Lung (tissue), 11 donors: ENCODE measurements at regions not wholly inside any gene's neighbourhood (a gene's known extent, or its start where the extent isn't known, plus 50 kb on each side); places are given as distances from the start of the nearest gene placed in this dataset.

Experiments used
- ATAC-seq: fragments of 200-7000 bp; cut with Tn5 transposase; one replicate; pipeline ENCODE4 v1.9.1; 2020; ENCODE audit warnings: moderate number of reproducible peaks; ENCODE audit not compliant: insufficient read depth, low FRiP score
- DNase-seq, 3 donors: peaks; one replicate each; pipeline ENCODE4 v3.0.0-alpha.2; 2013 to 2017
- H3K27ac ChIP-seq, 2 donors: one replicate each; pipeline ENCODE4 v1.5.1; 2013; ENCODE audit warnings: mild to moderate bottlenecking in 2 of 2, moderate library complexity in 2 of 2, control low read depth in 1 of 2, inconsistent platforms in 1 of 2, low read depth in 1 of 2, low read length in 1 of 2
- H3K27me3 ChIP-seq, 3 donors: one replicate each; pipeline ENCODE4 v1.5.1; 2013; ENCODE audit warnings: low read length in 2 of 3; ENCODE audit not compliant: control insufficient read depth in 3 of 3, insufficient read depth in 3 of 3
- H3K36me3 ChIP-seq, 4 donors: one replicate each; pipeline ENCODE4 v1.5.1; 2013; ENCODE audit warnings: low read length in 4 of 4, mild to moderate bottlenecking in 1 of 4, moderate library complexity in 1 of 4; ENCODE audit not compliant: control insufficient read depth in 4 of 4, insufficient read depth in 4 of 4
- H3K4me1 ChIP-seq, 5 donors: one replicate each; pipeline ENCODE4 v1.5.1; 2013; ENCODE audit warnings: low read length in 5 of 5, mild to moderate bottlenecking in 2 of 5, moderate library complexity in 1 of 5; ENCODE audit not compliant: control insufficient read depth in 5 of 5, insufficient read depth in 5 of 5
- H3K4me3 ChIP-seq: one replicate; pipeline ENCODE4 v1.5.1; 2013; ENCODE audit warnings: mild to moderate bottlenecking, control low read depth, moderate library complexity
- H3K9ac ChIP-seq, 2 donors: one replicate each; pipeline ENCODE4 v1.5.1; 2013; ENCODE audit warnings: low read length in 2 of 2, control low read depth in 1 of 2; ENCODE audit not compliant: insufficient read depth in 1 of 2
- H3K9me3 ChIP-seq, 4 donors: one replicate each; pipeline ENCODE4 v1.5.1; 2013; ENCODE audit warnings: low read length in 3 of 4, mild to moderate bottlenecking in 1 of 4, moderate library complexity in 1 of 4; ENCODE audit not compliant: control insufficient read depth in 4 of 4, insufficient read depth in 3 of 4
- WGBS, 2 donors: extraction: QIAGEN DNeasy Blood & Tissue Kit; methylation state at CpG; one replicate each; pipeline ENCODE4 v1.1.7; 2013; 5-methylcytosine and 5-hydroxymethylcytosine counted together
- TF ChIP-seq, protein P1 (sequence below): IDR thresholded peaks from 2 replicates; pipeline ENCODE4 v1.5.1; 2012; ENCODE audit warnings: mild to moderate bottlenecking; ENCODE audit errors: control extremely low read depth, extremely low read depth
- donor health status: control.
- donor health status: control.
- donor health status: Bipolar disorder and iron deficiency.
- donor health status: healthy.
- donor health status: DM: yes; HTN: yes; CAD: no.

DNA sequence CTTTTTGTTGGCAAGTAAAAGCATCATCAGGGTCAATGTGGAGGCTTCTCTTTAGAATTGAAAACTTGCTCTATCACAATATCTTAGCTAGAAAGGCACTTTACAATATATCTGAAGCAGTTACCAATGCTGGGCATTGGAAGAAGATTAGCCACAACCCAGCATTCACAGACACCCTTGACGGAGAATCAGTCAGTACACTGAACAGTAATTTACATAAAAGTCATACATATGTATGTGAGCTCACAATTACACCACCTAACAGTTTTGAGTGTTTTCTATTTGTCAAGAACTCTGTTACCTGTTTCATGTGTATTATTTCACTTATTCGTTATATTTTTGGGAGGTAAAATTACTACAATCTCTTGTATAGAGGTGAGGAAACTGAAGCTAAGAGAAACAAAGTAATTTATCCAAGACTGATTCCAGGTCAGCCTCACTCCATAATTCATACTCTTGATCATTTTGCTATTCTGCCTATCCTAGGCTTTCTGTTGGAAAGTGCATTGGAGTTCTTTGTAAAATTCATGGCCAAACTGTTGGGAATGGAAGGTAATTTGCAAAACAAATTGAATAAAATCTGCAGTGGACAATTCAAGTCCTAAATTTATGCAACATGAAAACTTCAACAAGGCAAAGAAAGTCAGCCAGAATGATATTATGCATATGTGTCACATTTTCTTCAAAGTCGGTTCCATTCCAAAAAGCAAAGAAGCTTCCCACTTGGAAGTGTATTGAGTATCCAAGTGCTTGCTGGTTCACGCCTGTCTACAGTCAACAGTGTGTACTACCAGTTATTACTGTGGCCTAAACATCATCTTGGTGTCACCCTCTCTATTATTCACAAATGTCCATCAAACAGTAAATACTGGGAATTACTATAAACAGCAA, 223.7 kb upstream of the SEMA6D start:
- Histone ChIP-seq H3K27me3 (no peaks in the 10 kb centered on the region), H3K9me3 (no peaks in the 10 kb centered on the region), H3K9ac (no peak overlapping the region), H3K36me3 (no peaks in the 10 kb centered on the region), H3K27ac (no peak overlapping the region), H3K4me1 (peaks cover 0 to 10% (median 0%) of the 10 kb centered on the region in 5 donors), H3K4me3 (no peak overlapping the region)
- DNase-seq (no peak), ATAC-seq (no peak)
- TF ChIP-seq, protein P1, sequence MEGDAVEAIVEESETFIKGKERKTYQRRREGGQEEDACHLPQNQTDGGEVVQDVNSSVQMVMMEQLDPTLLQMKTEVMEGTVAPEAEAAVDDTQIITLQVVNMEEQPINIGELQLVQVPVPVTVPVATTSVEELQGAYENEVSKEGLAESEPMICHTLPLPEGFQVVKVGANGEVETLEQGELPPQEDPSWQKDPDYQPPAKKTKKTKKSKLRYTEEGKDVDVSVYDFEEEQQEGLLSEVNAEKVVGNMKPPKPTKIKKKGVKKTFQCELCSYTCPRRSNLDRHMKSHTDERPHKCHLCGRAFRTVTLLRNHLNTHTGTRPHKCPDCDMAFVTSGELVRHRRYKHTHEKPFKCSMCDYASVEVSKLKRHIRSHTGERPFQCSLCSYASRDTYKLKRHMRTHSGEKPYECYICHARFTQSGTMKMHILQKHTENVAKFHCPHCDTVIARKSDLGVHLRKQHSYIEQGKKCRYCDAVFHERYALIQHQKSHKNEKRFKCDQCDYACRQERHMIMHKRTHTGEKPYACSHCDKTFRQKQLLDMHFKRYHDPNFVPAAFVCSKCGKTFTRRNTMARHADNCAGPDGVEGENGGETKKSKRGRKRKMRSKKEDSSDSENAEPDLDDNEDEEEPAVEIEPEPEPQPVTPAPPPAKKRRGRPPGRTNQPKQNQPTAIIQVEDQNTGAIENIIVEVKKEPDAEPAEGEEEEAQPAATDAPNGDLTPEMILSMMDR = no peak
- WGBS, 2 donors = 90% methylated on average over 4 of the region's 4 CpGs

DNA sequence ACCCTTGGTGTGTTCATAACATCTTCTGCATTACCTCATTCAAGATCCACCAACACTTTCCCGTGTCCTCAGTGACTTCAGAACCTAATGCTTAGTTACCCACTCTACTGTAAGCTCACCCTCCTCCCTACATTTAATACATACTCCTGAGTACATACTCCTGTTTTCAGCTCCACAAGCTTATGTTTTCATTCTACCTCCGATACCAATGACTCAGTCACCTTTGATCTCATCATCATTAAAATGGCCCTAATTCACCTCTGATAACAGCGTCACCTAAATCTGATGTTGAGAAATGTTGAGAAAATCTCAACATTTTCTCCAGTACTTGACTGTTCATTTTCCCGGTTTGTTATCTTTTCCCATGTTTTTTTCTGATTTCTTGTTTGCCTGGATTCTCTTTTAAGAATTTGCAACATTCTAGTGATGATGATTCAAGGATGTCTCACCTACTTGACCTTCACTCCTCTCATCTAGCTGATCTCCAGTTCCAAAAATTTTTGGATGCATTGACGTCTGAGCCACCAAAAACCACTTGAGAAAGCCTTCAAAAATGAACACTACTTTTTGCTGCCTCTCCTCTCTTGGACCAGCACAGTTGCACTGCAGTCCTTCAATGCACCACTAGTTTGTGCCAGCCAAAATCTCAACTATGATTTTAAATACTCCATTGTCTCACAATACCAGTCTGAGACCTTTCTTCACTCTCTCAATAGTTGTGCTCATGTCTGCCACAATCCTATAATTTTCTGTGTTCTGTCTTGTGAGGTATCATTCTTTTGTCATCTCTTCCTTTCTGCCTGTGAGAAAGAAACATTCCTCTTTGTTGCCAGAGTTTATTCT, 220.7 kb upstream of the SEMA6D start:
- no peak for DNase-seq
- 75 to 84% methylated on average over 5 of the region's 5 CpGs for WGBS, 2 donors
- Histone ChIP-seq H3K27ac (no peak overlapping the region), H3K4me3 (no peak overlapping the region), H3K4me1 (peaks cover 0 to 11% (median 0%) of the 10 kb centered on the region in 5 donors), H3K9me3 (no peaks in the 10 kb centered on the region), H3K27me3 (peaks cover 0 to 4% (median 0%) of the 10 kb centered on the region in 3 donors), H3K36me3 (no peaks in the 10 kb centered on the region), H3K9ac (no peak overlapping the region)
- ATAC-seq = no peak
- TF ChIP-seq, protein P1 = no peak

DNA sequence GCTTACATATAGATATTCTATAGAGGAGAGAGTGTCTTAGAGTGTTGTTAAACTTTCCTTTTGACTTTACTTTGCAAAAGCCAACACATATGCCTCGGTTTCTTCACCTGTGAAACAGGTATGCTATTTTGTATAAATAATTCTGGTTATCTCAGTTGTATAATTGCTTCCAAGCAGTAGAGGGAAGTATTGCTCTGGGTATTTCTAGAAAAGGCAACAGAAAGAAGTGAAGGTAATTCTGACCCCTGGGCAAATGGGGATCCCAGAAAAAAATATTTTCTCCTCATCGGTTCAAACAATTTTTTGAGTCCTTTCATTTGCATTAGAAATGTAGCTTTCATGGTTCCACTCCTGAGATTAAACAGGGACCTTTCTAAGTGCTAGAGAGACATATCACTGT, 216.5 kb upstream of the SEMA6D start:
- Histone ChIP-seq H3K27me3 (peaks cover 0 to 4% (median 0%) of the 10 kb centered on the region in 3 donors), H3K9me3 (no peaks in the 10 kb centered on the region), H3K4me1 (peaks cover 0 to 12% (median 2%) of the 10 kb centered on the region in 5 donors), H3K4me3 (no peak overlapping the region), H3K9ac (no peak overlapping the region), H3K36me3 (no peaks in the 10 kb centered on the region), H3K27ac (no peak overlapping the region)
- TF ChIP-seq, protein P1 = no peak
- no peak for ATAC-seq
- DNase-seq = no peak
- WGBS, 2 donors = 79% methylated on average over 2 of the region's 2 CpGs
